Omental fat pad (tissue), 3 donors: ENCODE measurements at regions not wholly inside any gene's neighbourhood (a gene's known extent, or its start where the extent isn't known, plus 50 kb on each side); places are given as distances from the start of the nearest gene placed in this dataset.

Source experiments
- ATAC-seq: fragments of 150-250 bp; one replicate; pipeline ENCODE4 v1.9.1; 2016; ENCODE audit warnings: mild to moderate bottlenecking, moderate library complexity; ENCODE audit not compliant: low FRiP score
- DNase-seq: peaks from one replicate; pipeline ENCODE4 v3.0.0-alpha.2; 2019; ENCODE audit warnings: low spot score
- TF ChIP-seq, protein P1 (sequence below), 3 donors: fragments of 450-650 bp; IDR thresholded peaks; one replicate each; pipeline ENCODE4 v1.5.1; 2016 to 2017; ENCODE audit warnings: antibody characterized with exemption in 3 of 3, mild to moderate bottlenecking in 3 of 3, moderate library complexity in 2 of 3

- DNase-seq: no peak
- TF ChIP-seq, protein P1, sequence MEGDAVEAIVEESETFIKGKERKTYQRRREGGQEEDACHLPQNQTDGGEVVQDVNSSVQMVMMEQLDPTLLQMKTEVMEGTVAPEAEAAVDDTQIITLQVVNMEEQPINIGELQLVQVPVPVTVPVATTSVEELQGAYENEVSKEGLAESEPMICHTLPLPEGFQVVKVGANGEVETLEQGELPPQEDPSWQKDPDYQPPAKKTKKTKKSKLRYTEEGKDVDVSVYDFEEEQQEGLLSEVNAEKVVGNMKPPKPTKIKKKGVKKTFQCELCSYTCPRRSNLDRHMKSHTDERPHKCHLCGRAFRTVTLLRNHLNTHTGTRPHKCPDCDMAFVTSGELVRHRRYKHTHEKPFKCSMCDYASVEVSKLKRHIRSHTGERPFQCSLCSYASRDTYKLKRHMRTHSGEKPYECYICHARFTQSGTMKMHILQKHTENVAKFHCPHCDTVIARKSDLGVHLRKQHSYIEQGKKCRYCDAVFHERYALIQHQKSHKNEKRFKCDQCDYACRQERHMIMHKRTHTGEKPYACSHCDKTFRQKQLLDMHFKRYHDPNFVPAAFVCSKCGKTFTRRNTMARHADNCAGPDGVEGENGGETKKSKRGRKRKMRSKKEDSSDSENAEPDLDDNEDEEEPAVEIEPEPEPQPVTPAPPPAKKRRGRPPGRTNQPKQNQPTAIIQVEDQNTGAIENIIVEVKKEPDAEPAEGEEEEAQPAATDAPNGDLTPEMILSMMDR (IDR thresholded peaks at IDR 0.05): no peak
- no peak for ATAC-seq
These were observed 74.7 kb upstream of the WNT11 start for GRCh38 chr11:76280882-76281557.

- ATAC-seq (no peak), DNase-seq (no peak)
- TF ChIP-seq, protein P1 (IDR thresholded peaks at IDR 0.05): no peak
These were observed 74.0 kb upstream of the WNT11 start for GRCh38 chr11:76280151-76280881.

DNA sequence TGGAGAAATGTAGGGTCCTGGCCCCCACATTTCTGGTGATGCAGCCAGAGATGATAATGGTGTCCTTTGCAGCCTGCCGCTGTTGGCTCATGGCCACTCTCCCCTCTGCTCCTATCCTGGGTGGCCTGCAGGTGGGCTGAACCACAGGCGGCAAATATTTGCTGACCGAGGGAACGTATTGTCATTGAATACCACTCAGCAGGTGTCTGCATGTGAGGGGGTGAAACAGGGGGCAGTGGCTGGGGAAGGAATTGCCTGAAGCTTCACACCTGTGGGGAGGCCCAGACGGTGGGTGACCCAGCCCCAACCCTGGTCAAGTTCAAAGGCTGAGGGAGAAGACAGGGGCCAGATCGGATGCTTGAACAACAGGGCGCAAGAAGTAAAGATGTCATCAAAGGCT is 73.3 kb upstream of the WNT11 start:
- TF ChIP-seq, protein P1 (IDR thresholded peaks at IDR 0.05): no peak
- DNase-seq (no peak), ATAC-seq (no peak)

DNA sequence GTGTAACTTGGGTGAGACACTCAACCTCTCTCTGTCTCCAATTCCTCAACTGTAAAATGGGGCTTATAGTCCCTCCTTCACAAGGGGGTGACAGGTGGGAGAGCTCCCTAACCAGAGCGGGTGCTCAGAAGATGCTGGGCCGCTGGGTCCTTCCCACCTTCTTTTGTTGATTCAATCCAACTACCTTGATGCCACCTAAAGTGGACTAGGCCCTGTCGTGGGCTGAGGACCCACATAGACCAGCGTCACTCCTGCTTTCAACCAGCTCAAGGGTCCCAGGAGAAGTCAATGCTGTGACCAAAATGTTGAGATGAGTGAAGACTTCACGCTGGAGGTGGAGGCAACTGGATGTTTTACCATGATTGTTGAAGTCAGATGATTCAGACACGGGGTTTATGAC is 72.7 kb upstream of the WNT11 start:
- DNase-seq: no peak
- ATAC-seq: no peak
- TF ChIP-seq, protein P1 (IDR thresholded peaks at IDR 0.05): no peak

GRCh38 chr11:76278526-76278925 is 72.2 kb upstream of the WNT11 start:
- TF ChIP-seq, protein P1 (IDR thresholded peaks at IDR 0.05): no peak
- DNase-seq (no peak), ATAC-seq (no peak)

DNA sequence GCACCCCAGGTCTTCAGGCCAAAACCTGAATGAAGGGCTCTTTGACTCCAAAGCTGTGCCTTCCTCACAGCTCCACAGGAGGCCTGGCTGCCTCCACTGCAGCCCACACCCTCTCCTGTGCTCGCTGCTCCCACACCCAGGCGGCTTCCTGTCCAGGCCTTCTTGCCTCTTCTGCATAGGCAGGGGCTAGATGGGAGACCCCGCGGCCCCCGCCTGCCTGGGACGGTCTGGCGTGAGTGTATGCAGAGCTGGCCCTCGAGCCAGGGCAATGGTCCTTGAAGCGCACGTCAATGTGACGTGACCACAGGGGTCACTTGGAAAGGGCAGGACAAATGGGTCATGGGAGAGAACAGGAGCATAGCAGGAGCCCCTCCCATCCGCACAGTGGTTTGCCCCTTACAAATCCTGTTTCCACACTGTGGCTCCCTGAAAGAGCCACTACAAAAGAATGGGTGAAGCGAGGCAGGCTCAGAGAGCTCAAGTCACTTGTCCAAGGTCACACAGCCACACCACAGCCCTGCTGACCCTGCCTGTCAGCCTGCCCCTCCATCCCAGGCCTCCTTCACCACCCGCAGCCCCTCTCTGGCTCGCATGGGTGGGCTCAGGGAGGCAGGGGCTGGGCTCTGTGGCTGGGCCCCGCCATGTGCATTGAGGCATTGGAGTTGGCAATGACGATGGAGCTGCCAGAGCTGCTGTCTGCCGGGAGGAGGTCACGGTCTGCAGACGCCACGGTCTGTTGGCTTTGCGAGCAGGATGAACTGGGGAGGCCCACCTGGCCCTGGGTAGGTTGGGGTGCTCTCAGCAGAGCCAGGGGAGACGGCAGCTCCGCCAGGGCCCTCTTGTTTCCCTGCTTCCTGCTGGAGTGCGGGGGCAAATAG is 71.2 kb upstream of the WNT11 start:
- DNase-seq (no peak), ATAC-seq (no peak)
- TF ChIP-seq, protein P1 (IDR thresholded peaks at IDR 0.05): no peak
